Smooth muscle cell of the brain vasculature (primary cell): ENCODE measurements at regions not wholly inside any gene's neighbourhood (a gene's known extent, or its start where the extent isn't known, plus 50 kb on each side); places are given as distances from the start of the nearest gene placed in this dataset.
"Not testable (repeated sequence)": the region's sequence is repeated elsewhere in the genome, so short reads cannot be mapped to it uniquely, and the experiment has no call there.

ENCODE experiments used
- DNase-seq: peaks from one replicate; pipeline ENCODE4 v3.0.0-alpha.2; 2012; ENCODE audit warnings: low read depth, low spot score

DNA sequence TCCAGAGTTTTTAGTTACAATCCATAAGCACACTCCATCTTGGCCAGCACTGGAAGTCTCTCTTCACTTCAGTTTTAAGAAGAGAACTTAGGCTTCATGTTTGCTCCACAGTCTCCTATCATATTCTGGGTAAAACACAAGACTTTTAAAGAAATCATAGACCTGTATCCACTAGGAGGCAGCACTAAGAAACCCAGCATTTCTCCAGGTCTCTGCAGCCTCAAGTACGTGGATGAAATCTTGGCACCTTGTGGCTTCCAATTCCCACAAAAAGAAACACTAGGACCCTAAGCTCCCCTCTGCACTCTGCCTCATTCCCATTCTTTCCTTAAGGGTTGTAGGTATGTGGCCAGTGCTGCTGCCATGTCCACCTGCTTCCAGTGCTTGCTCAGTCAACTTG is 367.3 kb upstream of the CASK start:
- no peak for DNase-seq

DNA sequence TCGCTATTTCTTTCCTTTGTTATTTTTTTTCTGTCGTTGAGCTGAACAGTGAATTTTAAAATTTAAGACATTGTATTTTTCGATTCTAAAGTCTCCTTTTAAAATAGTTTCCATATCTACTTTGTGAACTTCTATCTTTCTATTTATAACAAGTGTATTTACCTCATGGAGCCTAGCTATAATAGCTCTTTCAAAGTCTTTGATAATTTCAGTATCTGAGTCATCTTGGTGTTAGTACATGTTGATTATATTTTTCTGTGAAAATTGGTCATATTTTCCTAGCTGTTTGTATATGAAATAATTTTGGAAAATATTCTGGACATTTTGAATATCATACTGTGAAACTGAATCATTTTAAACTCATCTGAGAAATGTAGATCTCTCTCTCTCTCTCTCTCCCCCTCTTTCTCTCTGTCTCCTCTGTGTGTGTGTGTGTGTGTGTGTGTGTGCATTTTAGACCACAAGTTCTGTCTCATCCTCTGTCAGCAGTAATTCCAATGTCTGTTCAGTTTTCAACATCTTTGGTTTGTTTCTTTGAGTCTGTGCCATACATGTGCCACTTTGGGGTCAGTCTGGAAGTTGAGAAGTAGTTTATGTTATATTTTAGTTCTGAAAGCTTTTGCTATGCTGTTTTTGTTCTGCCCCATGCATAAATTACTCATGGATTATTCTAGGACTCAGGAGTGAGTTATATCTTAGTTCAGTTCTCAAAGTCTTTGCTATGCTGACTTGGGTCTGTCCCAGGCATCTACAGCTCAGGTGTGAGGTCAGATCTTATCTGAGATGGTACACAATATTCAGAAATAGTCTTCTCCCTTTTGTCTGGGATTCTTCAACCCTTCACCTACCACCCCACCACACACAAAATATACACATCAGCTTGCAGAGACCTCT is 366.4 kb upstream of the CASK start:
- DNase-seq, result no peak

DNA sequence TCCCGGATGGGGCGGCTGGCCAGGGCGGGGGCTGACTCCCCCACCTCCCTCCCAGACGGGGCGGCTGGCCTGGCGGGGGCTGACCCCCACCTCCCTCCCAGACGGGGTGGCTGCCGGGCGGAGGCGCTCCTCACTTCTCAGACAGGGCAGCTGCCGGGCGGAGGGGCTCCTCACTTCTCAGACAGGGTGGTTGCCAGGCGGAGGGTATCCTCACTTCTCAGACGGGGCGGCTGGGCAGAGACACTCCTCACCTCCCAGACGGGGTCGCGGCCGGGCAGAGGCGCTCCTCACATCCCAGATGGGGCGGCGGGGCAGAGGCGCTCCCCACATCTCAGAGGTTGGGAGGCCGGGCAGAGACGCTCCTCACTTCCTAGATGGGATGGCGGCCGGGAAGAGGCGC is 362.3 kb upstream of the CASK start:
- DNase-seq, result not testable (repeated sequence)

DNA sequence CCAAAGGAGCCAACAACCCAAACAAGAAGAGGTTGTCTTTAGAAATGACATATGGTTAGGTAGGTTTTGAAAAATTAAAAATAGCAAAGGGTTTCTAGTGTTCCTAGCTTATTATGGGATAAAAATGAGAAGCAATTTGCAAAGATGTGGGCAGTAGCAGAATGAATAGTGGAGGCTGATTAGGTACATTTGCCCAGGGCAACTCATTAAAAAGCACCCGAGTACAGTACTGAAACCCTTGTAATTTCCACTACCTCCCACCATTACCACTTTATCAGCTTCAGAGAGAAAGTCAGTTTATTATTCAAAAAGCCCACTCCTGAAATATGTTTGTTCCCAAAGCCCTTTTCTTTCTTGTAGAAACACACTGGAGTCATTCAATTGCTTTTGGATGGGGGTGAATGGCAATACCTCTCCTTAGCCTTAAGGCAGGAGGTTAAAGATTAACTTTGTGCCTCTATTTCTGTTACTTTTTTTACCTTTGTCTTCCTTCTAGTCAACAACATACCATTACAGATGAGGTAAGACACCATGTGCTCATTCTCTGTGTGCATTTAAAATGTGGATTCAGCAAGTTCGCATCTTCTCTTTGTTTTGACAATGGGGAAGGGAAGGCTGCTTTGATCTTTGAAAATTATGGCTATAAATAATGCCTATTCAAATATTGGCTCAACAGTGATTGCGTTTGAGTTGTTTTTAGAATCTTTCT is 353.8 kb upstream of the CASK start:
- no peak for DNase-seq

DNA sequence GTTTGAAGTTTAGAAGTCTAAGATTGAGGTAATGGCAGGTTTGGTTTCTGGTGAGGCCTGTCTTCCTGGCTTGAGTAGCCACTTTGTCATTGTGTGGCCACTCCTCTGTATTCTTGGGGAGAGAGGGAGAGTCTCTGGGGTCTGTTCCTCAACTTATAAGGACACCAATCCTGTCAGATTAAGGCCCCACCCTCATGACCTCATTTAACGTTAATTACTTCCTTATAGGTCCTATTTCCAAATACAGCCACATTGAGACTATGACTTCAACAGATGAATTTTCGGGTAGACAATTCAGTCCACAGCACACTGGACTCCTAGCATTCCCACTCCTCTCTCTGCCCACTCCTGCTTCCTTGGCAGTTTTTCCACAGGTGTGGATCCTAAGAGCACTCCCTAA is 350.8 kb upstream of the CASK start:
- DNase-seq, result no peak

DNA sequence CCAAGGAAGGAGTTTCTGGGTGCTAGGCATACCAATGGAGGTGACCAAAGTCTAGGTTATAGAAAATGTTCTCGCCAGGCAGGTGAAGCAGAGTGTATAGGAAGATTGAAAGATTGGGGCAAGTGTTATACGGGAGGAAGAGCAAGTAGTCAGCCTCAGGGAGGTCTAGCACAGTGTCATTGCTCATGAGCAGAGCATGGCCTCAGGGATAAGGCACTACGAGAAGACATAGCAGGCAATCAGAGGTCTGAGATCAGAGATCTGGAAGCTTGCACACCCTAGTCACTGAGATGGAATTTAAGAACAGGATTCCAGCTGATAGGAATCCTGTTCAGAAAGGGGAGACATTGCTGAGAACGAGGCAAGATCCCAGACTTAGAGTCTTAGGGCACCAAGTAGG is 350.0 kb upstream of the CASK start:
- no peak for DNase-seq

DNA sequence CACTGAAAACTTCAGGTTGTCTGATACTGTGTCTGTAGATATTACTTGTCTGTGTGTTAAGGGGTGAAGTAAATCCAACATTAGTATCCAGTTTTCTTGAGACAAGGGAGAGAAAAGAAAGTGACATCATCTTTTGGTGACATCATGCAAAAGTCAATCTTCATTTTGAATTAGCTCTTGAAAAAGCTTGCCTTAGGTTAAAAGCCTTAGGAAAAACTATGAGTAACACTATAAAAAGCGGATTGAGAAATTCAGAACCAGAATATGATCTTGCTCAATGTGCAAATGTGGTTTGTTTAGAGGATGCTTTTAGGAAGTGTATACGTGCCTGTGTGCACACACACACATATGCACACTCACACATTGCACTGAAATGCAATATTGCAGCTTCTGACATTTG is 345.8 kb upstream of the CASK start:
- DNase-seq, result no peak

DNA sequence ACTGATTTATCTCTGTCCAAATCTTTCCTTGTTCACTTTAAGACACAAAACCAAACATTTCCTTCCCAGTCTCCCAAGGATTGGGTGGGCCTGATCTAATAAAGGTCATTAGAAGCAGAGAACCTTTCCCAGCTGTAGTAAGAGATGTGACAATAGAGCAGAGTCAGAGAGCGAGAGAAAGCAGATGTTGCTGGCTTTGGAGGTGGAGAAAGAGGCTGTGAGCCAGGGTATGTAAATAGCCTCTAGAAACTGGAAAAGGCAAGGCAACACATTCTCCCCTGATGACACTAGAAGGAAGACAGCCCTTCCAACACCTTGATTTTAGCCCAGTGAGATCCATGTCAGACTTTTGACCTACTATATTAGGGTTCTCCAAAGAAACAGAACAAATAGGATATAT is 337.5 kb upstream of the CASK start:
- DNase-seq, result no peak

DNA sequence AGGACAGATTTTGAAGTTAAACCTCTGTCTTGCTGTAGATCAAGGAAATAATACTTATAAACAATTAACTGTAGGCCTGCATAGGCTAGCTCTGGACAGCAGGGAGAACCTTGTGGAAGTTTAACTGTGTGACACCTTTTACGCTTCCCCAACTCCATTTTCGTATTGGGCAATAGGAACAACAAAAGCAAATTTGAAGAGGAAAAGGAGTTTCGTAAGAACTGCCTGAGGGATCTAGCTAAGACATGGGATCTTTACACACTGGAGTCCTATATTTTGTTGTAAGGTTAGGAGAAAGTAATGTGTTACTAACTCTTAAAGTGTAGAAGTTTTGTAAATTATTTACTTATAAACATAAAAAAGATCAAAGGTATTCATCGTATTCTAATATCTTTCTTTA is 324.9 kb upstream of the CASK start:
- no peak for DNase-seq

DNA sequence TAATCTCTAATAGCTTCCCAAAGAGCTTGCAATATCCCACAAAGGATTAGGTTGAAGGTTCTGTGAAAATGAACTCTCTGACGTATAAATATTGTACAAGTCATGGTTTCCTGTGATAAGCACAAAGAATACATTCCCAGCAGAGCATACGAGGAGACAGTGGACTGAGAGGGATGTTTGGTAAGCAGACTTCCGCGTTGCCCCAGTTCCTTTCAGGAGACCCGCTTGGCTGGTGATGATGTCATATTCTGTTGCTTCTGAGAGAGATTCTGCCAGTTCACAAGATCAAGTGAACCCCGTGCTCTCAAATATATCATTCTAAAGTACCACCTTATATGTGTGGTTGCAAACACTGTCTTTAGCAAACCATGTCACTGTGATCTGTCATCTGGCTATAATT is 323.9 kb upstream of the CASK start:
- DNase-seq, result no peak

DNA sequence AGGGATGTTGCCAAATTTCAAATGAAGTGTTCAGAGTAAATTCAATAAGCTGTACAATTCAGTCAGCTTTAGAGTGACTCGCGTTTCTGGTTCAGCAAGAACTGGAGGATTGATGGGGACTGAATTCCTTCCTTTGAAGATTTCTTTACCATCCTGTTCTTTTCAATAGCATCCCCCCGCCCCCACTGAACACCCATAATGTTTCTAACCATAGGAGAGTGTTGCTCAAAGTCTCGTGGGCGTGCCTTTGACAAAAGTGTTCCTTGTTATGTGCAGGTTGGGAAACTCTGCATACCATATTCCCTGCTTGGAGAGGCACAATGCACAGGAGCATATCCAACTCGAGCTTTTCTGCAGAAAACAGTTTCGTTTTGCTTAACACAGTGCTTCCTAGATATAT is 323.5 kb upstream of the CASK start:
- DNase-seq, result no peak

DNA sequence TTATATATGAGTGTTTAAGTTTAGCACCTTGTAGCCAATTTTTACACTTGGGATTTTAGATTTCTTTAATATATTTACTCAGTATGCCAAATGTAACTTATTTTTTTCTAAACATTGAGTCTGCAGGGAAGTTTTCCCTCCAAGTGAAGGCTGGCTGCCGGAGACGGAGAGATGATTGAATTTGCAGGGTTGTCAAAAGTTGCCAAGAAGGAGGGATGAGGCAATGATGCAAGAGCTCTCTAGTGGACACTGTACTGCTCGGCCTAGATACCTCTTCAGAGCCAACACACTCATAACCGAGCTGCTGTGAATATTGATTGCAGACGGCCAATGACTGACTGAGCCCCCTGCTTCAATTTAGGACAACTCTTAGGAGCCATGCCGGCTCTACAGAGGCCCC is 318.6 kb upstream of the CASK start:
- DNase-seq, result no peak

DNA sequence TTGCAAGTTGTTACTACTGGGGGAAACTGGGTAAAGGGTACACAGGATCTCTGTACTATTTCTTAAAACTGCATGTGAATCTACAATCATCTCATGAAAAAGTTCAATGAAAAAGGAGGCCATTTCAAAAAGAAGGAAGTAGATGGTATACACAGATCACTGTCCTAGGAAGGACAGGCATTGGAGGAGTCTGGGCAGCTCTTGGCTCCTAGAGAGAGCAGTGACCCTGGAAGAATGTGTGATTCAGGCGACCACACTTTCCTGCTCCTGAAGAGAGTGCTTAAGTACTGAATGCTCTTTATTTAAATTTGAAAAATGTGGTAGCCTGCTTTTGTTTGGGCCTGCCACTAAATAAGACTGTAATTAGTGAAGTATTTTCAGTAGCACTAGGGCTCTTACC is 318.1 kb upstream of the CASK start:
- no peak for DNase-seq

DNA sequence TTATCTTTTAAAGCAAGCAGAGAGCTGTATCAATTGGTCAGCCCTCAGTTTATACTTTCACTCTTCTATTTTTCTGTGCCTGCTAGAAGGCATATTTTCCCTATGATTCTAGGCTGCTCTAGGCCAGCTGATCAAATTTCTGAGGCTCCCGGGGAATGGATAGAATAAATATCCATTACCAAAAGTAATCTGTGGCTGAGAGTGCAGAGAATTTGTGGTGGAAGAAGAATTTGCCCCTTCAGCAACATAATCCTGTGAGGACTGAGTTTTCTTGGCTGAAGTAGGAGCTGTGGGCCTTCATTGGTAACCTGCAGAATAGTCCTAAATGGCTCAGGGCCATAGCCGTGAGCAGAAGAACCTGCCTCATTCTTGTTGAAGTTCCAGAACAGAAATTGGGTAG is 314.6 kb upstream of the CASK start:
- no peak for DNase-seq

DNA sequence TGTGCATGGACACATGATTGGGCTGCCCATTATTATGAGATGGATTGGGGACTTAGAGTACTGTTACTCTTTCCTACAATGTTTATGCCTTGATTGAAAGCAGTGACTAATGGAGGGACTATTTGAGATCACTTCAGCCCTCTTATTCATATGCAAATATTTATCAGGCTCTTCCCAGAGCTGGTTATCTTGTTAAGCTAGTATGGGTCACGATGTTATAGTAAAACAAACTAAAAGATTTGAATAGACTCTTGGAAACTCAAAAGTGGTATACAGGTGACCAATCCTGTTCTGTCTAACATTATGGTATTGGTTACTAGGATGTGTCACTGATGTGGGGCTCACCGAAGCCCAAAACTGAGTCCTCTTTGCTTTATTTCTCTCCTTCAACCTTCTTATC is 306.2 kb upstream of the CASK start:
- DNase-seq, result no peak

DNA sequence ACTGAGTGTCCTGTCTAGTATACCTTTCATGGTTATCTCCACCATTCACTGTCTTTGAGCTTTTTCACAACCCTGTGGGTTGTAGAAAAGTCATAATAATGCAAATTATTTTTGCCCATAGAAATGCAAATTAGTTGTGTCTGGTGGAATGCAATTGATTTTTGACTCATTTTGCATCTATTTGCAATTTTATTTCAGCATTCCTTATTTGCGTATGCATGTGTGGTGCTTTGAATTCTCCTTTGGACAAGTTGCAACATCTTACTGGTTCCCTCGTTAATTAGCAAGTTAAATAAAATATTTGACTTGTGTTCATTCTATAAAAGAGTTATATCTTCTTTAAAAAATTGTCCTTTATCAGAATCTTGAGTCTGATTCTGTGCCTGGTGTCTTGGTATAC is 297.3 kb upstream of the CASK start:
- no peak for DNase-seq

DNA sequence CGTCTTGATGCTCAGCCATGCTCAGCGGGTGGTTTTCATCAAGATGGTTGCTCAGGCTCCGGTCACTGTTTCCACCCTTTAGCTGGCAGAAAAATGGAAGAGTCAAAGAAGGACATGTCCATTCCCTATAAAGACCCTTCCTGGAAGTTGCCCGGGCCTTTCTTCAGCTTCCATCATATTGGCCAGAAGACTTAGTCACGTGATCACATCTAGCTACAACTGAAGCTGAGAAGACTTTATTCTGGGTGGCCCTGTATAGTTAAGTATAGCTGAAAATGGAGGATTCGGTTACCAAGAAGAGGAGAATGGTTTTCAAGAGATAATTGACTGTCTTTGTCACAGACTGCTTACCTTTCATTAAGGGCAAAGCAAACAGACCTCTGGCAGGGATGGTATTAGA is 296.7 kb upstream of the CASK start:
- no peak for DNase-seq

DNA sequence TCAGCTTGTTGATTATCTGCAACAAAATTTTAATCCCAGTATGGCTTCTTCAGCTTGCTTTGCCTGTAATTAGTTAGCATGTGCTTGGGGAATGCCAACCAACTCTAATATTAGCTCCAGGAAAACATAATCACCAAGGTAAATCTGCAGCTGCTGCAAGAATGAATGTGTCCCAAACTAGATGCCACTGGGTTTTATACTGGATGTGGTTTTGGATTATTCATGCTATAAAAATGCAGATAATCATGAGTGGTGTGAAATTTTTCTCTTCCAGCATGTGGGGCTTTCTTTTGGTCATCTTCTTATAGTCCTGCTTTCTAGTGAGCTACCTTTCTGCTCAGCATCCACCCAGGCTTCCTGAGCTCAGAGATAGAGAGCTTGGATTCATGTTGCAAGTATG is 295.9 kb upstream of the CASK start:
- DNase-seq, result no peak

DNA sequence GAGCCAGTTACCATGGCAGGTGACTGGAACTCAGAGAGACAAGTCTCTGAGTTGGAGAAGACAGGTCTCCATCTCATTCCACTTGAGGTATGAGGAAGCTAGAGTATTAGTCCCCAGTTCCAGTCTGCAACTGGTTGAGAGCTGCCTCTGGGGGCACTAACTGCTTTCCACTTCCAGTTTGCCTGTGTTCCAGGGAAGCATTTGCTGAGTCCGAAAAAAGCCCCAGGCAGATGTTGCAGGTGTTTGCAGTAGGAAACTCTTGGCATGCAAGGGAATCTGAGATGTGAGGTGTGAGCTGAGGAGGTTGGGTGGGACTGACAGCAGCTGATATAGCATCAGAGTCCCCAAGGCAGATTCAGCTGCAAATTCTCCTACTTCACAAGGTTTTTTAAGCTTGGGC is 272.2 kb upstream of the CASK start:
- DNase-seq, result no peak

DNA sequence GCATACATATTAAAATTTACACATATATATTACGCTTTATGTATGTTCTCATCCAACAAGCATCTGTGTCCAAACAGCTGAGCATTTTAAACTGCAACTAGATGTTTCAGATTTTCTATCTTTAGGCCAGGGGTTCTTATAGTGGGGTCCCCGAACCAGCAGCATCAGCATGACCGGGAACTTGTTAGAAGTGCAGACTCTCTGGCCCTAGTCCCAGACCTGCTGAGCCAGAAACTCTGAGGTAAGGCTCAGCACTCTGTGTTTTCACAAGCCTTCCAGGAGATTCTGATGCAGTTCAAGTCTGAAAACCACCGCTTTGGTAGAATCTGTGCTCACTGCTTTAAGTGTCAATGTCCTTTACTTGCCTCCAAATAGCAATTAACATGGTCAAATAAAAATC is 266.2 kb upstream of the CASK start:
- no peak for DNase-seq

DNA sequence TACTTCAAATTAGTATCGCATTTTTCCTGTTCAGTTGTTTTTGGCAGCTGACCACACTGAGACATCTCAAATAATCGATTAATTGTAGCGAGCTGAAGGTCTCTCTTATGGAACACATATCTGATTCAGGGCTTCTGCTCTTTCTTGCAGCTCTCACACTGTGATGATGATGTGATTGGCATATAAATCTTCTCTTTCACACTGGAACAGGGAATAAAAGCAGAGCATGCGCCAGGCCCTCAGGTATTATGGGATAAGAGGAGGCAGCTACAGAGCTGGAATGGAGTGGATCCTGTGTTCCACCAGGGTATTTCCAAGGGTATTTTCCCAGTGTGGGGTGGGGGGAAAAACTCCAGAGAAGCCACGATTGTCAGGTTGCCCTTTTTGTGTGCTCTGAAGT is 265.4 kb upstream of the CASK start:
- no peak for DNase-seq

DNA sequence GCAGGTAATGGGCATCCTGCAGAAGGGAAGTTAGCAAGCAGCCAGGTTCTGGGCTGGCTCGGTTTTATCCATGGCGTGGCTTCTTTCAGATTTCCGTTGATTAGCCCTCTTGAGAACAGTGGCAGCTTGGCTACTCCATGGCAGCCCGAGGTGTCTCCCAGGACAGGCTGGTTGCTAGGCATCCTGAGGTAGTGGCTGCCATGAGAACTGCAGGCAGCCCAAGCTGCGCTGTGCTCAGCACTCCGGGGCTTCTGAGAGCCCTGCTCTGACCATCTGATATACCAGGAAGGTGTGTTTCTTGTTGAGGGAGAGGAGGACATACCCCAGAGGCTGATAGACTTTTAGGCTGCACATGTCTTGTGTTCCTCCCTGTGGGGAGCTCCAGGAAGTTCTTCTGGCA is 253.4 kb upstream of the CASK start:
- no peak for DNase-seq

DNA sequence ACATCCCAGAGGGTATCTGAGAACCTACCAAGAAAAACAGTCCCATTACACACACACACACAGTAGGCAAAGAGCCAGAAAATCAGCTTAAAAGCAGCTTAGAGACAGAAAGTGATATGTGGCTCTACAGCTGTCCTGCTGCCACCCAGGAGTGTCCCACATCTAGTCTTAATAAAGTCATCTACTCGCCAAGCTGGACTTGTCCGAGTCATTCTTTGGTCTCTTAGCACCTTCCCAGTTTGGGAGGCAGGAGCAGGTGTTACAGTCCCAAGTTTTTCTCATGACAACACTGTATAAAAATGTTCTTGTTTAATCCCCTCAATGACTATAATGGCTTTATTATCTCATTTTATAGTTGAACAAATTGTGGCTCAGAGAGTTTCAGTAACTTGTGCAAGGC is 252.5 kb upstream of the CASK start:
- DNase-seq, result no peak
